Breast epithelium (tissue), 4 donors: ENCODE measurements at regions not wholly inside any gene's neighbourhood (a gene's known extent, or its start where the extent isn't known, plus 50 kb on each side); places are given as distances from the start of the nearest gene placed in this dataset.

Experiments used
- DNase-seq, 2 donors: peaks; one replicate each; pipeline ENCODE4 v3.0.0-alpha.2; 2019; ENCODE audit warnings: low spot score in 2 of 2
- H3K27ac ChIP-seq, 2 donors: fragments of 200-600 bp; sonication (generic) in 1 of 2; one replicate each; pipeline ENCODE4 v1.5.1; 2016 to 2019; ENCODE audit warnings: mild to moderate bottlenecking in 1 of 2
- H3K27me3 ChIP-seq, 2 donors: fragments of 200-600 bp; sonication (generic) in 1 of 2; one replicate each; pipeline versions ENCODE4 v1.5.1 to v1.6.0; 2017 to 2019; ENCODE audit warnings: control low read depth in 1 of 2, mild to moderate bottlenecking in 1 of 2
- H3K36me3 ChIP-seq: fragments of 200-600 bp; one replicate; pipeline ENCODE4 v1.5.1; 2019
- H3K4me1 ChIP-seq, 2 donors: fragments of 200-600 bp; sonication (generic); one replicate each; pipeline ENCODE4 v1.5.1; 2016 to 2019; ENCODE audit warnings: control low read depth in 1 of 2
- H3K4me3 ChIP-seq, 3 donors: fragments of 200-600 bp; sonication (generic); 1 replicate in 2 of 3; 2 replicates in 1 of 3; pipeline ENCODE4 v1.5.1; 2016 to 2019; ENCODE audit warnings: mild to moderate bottlenecking in 3 of 3, moderate library complexity in 2 of 3
- H3K9me3 ChIP-seq, 2 donors: fragments of 200-600 bp; sonication (generic) in 1 of 2; one replicate each; pipeline ENCODE4 v1.5.1; 2016 to 2019; ENCODE audit warnings: control low read depth in 1 of 2
- CTCF ChIP-seq, 3 donors: fragments of 450-650 bp; IDR thresholded peaks; one replicate each; pipeline ENCODE4 v1.5.1; 2016 to 2017; ENCODE audit warnings: antibody characterized with exemption in 3 of 3, mild to moderate bottlenecking in 3 of 3, moderate library complexity in 3 of 3
- POLR2A ChIP-seq: fragments of 450-650 bp; IDR thresholded peaks from one replicate; pipeline ENCODE4 v1.6.1; 2016; ENCODE audit warnings: antibody characterized with exemption, mild to moderate bottlenecking, moderate library complexity
- POLR2AphosphoS5 ChIP-seq, 3 donors: sonication (generic); formaldehyde crosslinking; IDR thresholded peaks; one replicate each; pipeline ENCODE4 v1.6.1; 2017; ENCODE audit warnings: antibody characterized with exemption in 3 of 3
- intact Hi-C: fragments of 100-400 bp; cut with DNase I; formaldehyde crosslinking; loops from one replicate; pipeline ENCODE4 v1.15.1; 2023; ENCODE audit warnings: low total_unique reads

- no peak overlapping the region for H3K4me3 ChIP-seq
- H3K4me1 ChIP-seq = no peaks in the 10 kb centered on the region
- H3K27ac ChIP-seq = no peak overlapping the region
- H3K9me3 ChIP-seq = peaks cover 0 to 4% of the 10 kb centered on the region in 2 donors
- H3K27me3 ChIP-seq = no peaks in the 10 kb centered on the region
- intact Hi-C loops = no loop called here
- H3K36me3 ChIP-seq = no peaks in the 10 kb centered on the region
- TF ChIP-seq CTCF (IDR thresholded peaks at IDR 0.05) (no peak), POLR2AphosphoS5 (IDR thresholded peaks at IDR 0.05) (no peak), POLR2A (no peak)
- DNase-seq = no peak
Measured at GRCh38 chr3:87710028-87710427, 348.8 kb downstream of the CGGBP1 start.

GRCh38 chr3:87706176-87706575 is 352.6 kb downstream of the CGGBP1 start:
- Histone ChIP-seq H3K9me3 (peaks cover 0 to 4% of the 10 kb centered on the region in 2 donors), H3K4me1 (no peaks in the 10 kb centered on the region), H3K4me3 (no peak overlapping the region), H3K27ac (no peak overlapping the region), H3K36me3 (no peaks in the 10 kb centered on the region), H3K27me3 (no peaks in the 10 kb centered on the region)
- no peak for DNase-seq
- intact Hi-C loops = no loop called here
- no peak for TF ChIP-seq POLR2A
- TF ChIP-seq POLR2AphosphoS5 (IDR thresholded peaks at IDR 0.05) = no peak
- no peak for TF ChIP-seq CTCF (IDR thresholded peaks at IDR 0.05)

GRCh38 chr3:87702600-87702999 is 356.2 kb downstream of the CGGBP1 start:
- H3K4me3 ChIP-seq = no peak overlapping the region
- intact Hi-C loops = no loop called here
- no peak for TF ChIP-seq POLR2AphosphoS5 (IDR thresholded peaks at IDR 0.05)
- no peaks in the 10 kb centered on the region for H3K36me3 ChIP-seq
- H3K27ac ChIP-seq = no peak overlapping the region
- H3K27me3 ChIP-seq = no peaks in the 10 kb centered on the region
- no peak for DNase-seq
- no peaks in the 10 kb centered on the region for H3K4me1 ChIP-seq
- no peaks in the 10 kb centered on the region for H3K9me3 ChIP-seq

- DNase-seq = no peak
- intact Hi-C loops = no loop called here
- Histone ChIP-seq H3K27me3 (no peaks in the 10 kb centered on the region), H3K4me3 (no peak overlapping the region), H3K27ac (no peak overlapping the region), H3K36me3 (no peaks in the 10 kb centered on the region), H3K4me1 (no peaks in the 10 kb centered on the region), H3K9me3 (no peaks in the 10 kb centered on the region)
- no peak for TF ChIP-seq POLR2AphosphoS5 (IDR thresholded peaks at IDR 0.05)
- no peak for TF ChIP-seq POLR2A
- TF ChIP-seq CTCF (IDR thresholded peaks at IDR 0.05) = no peak
Measured at GRCh38 chr3:87696124-87697013, 362.4 kb downstream of the CGGBP1 start.

GRCh38 chr3:87694678-87695077 is 364.1 kb downstream of the CGGBP1 start:
- Histone ChIP-seq H3K27ac (no peak overlapping the region), H3K4me1 (no peaks in the 10 kb centered on the region), H3K36me3 (no peaks in the 10 kb centered on the region), H3K9me3 (no peaks in the 10 kb centered on the region), H3K4me3 (no peak overlapping the region), H3K27me3 (no peaks in the 10 kb centered on the region)
- intact Hi-C loops = no loop called here
- TF ChIP-seq CTCF (IDR thresholded peaks at IDR 0.05) = no peak
- DNase-seq = no peak
